ENCODE measurements at regions not wholly inside any gene's neighbourhood (a gene's known extent, or its start where the extent isn't known, plus 50 kb on each side); places are given as distances from the start of the nearest gene placed in this dataset.

DNA sequence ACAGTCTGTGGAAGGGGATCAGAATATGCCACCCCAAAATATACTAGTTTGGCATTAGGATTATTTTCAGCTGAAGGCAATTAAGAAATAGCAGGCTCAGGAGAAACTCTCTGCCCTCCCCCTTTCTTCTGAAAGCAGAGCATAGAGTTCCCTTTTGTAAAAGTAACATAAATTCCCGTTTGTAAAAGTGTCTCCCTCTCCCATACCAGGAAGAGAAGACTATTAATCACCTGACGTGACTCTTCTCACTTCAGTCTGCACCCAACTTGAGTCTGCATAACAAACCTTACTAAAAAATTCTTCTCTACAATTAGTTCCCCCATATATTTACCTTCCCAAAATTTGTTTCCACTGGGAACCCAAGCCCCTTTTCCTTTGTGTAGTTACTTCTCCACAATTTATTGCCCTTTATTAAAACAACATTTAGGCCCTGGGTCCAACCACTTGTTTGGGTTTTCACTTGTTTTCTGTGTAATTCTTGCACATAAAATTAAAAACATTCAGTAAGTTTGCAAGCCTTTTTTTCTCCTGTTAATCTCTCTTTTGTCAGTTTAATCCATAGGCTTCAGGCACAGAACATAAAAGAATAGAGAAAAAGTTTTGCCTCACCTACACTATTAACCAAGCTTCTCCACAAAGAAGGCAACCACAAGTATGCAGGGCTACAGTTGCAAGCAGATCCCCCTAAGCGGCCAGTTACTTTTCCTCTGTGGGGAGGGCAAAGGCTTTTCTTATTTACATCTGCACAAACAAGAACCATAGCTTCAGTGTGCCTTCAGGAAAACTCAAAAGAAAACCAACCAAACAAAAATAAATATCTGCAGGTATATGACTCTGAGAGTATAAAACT, 73.8 kb upstream of the EPCAM start:
- no peak for TF ChIP-seq FOXM1 (IDR thresholded peaks at IDR 0.05; ENCODE audit: borderline replicate concordance, low read depth)
- TF ChIP-seq NFIC (IDR thresholded peaks at IDR 0.05) = no peak
- no peak for TF ChIP-seq YY1 (IDR thresholded peaks at IDR 0.05; ENCODE audit: low read depth)
- TF ChIP-seq ZBTB7A (IDR thresholded peaks at IDR 0.05; ENCODE audit: low read depth) = no peak
- TF ChIP-seq, protein P1, sequence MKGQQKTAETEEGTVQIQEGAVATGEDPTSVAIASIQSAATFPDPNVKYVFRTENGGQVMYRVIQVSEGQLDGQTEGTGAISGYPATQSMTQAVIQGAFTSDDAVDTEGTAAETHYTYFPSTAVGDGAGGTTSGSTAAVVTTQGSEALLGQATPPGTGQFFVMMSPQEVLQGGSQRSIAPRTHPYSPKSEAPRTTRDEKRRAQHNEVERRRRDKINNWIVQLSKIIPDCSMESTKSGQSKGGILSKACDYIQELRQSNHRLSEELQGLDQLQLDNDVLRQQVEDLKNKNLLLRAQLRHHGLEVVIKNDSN (IDR thresholded peaks at IDR 0.05) = no peak
- no peak for TF ChIP-seq CEBPB (IDR thresholded peaks at IDR 0.05)
- no peak for TF ChIP-seq TEAD4 (IDR thresholded peaks at IDR 0.05)
- no peak for TF ChIP-seq CREB1 (IDR thresholded peaks at IDR 0.05; ENCODE audit: low read depth)
- TF ChIP-seq RAD21 (IDR thresholded peaks at IDR 0.05; ENCODE audit: low read depth) = no peak
- no peak for TF ChIP-seq EP300 (IDR thresholded peaks at IDR 0.05; ENCODE audit: borderline replicate concordance)
- TF ChIP-seq, protein P2, sequence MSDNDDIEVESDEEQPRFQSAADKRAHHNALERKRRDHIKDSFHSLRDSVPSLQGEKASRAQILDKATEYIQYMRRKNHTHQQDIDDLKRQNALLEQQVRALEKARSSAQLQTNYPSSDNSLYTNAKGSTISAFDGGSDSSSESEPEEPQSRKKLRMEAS (IDR thresholded peaks at IDR 0.05) = no peak
- TF ChIP-seq, protein P3, sequence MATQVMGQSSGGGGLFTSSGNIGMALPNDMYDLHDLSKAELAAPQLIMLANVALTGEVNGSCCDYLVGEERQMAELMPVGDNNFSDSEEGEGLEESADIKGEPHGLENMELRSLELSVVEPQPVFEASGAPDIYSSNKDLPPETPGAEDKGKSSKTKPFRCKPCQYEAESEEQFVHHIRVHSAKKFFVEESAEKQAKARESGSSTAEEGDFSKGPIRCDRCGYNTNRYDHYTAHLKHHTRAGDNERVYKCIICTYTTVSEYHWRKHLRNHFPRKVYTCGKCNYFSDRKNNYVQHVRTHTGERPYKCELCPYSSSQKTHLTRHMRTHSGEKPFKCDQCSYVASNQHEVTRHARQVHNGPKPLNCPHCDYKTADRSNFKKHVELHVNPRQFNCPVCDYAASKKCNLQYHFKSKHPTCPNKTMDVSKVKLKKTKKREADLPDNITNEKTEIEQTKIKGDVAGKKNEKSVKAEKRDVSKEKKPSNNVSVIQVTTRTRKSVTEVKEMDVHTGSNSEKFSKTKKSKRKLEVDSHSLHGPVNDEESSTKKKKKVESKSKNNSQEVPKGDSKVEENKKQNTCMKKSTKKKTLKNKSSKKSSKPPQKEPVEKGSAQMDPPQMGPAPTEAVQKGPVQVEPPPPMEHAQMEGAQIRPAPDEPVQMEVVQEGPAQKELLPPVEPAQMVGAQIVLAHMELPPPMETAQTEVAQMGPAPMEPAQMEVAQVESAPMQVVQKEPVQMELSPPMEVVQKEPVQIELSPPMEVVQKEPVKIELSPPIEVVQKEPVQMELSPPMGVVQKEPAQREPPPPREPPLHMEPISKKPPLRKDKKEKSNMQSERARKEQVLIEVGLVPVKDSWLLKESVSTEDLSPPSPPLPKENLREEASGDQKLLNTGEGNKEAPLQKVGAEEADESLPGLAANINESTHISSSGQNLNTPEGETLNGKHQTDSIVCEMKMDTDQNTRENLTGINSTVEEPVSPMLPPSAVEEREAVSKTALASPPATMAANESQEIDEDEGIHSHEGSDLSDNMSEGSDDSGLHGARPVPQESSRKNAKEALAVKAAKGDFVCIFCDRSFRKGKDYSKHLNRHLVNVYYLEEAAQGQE (IDR thresholded peaks at IDR 0.05; ENCODE audit: low read depth) = no peak
- TF ChIP-seq TAF1 (IDR thresholded peaks at IDR 0.05; ENCODE audit: low read depth) = no peak
- no peak for TF ChIP-seq TCF12 (IDR thresholded peaks at IDR 0.05; ENCODE audit: low read depth)
- TF ChIP-seq EGR1 (IDR thresholded peaks at IDR 0.05) = no peak

DNA sequence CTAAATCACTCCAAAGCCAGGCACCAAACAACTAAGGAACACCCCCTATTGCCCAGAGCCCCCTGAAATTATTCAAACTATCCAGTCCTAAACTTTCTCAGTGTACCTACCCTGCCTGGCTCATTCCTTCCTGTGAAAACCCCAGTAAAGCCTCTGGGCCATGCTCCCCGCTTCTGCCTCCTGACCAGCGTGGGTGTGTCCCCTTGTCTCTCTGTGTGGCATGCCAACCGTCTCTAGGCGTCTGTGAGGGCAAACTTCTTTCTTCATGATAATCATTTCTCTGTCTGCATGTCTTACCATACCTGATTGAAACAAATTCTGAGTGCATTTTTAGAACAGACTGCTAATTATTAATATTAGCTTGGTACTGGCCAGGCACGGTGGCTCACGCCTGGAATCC, 75.1 kb upstream of the EPCAM start:
- TF ChIP-seq, protein P3 (IDR thresholded peaks at IDR 0.05; ENCODE audit: low read depth) = no peak
- no peak for TF ChIP-seq TEAD4 (IDR thresholded peaks at IDR 0.05)
- TF ChIP-seq EP300 (IDR thresholded peaks at IDR 0.05; ENCODE audit: borderline replicate concordance) = no peak
- no peak for TF ChIP-seq ZBTB7A (IDR thresholded peaks at IDR 0.05; ENCODE audit: low read depth)
- TF ChIP-seq EGR1 (IDR thresholded peaks at IDR 0.05) = no peak
- no peak for TF ChIP-seq YY1 (IDR thresholded peaks at IDR 0.05; ENCODE audit: low read depth)
- TF ChIP-seq NFIC (IDR thresholded peaks at IDR 0.05) = no peak
- no peak for TF ChIP-seq TAF1 (IDR thresholded peaks at IDR 0.05; ENCODE audit: low read depth)
- TF ChIP-seq TCF12 (IDR thresholded peaks at IDR 0.05; ENCODE audit: low read depth) = no peak
- TF ChIP-seq CEBPB (IDR thresholded peaks at IDR 0.05) = no peak
- TF ChIP-seq RAD21 (IDR thresholded peaks at IDR 0.05; ENCODE audit: low read depth) = no peak

DNA sequence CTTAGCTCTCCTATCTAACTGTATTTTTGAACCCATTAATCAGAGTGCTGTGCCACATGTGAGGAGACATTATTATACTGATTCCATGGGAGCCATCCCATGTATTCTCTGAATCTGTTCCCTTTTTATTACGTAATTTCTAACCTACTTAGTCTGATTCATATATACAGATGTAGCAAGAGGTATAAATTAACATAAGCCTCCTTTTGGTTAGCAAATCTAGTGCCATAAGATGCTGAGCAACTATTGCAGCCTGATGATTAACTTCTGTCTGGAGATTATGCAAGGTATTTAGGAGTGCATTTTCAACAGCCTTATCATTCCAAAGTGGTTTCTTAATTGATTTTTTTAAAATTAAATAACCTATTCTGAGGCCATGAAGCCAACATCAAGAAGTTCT, 80.2 kb upstream of the EPCAM start:
- no peak for TF ChIP-seq CEBPB (IDR thresholded peaks at IDR 0.05)
- TF ChIP-seq RAD21 (IDR thresholded peaks at IDR 0.05; ENCODE audit: low read depth) = no peak
- no peak for TF ChIP-seq TEAD4 (IDR thresholded peaks at IDR 0.05)
- TF ChIP-seq EGR1 (IDR thresholded peaks at IDR 0.05) = no peak
- TF ChIP-seq, protein P1 (IDR thresholded peaks at IDR 0.05) = no peak
- TF ChIP-seq CREB1 (IDR thresholded peaks at IDR 0.05; ENCODE audit: low read depth) = no peak
- no peak for TF ChIP-seq TCF12 (IDR thresholded peaks at IDR 0.05; ENCODE audit: low read depth)
- no peak for TF ChIP-seq YY1 (IDR thresholded peaks at IDR 0.05; ENCODE audit: low read depth)
- no peak for TF ChIP-seq TAF1 (IDR thresholded peaks at IDR 0.05; ENCODE audit: low read depth)
- TF ChIP-seq, protein P3 (IDR thresholded peaks at IDR 0.05; ENCODE audit: low read depth) = no peak
- no peak for TF ChIP-seq ZBTB7A (IDR thresholded peaks at IDR 0.05; ENCODE audit: low read depth)
- TF ChIP-seq, protein P2 (IDR thresholded peaks at IDR 0.05) = no peak

DNA sequence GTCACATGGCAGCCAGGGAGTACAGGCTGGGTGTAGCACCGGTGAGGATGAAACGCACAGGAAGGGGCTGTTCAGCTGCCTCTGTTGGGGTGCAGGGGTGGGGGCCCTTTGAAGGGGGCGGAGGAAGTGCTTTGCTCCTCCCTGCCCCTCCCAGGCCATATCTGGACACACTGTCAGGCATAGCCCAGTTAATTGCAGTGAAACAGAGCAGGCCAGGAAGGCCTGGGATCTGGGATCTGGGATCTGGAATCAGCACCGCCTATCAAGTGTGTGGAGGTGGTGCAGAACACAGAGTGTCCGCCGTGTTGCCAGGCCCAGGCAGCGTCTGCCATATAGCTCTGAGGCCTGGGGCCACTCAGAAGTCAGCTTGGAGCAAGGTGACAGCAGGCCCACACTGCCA, 85.5 kb upstream of the EPCAM start:
- TF ChIP-seq, protein P2 (IDR thresholded peaks at IDR 0.05) = no peak
- TF ChIP-seq TAF1 (IDR thresholded peaks at IDR 0.05; ENCODE audit: low read depth) (no peak), EP300 (IDR thresholded peaks at IDR 0.05; ENCODE audit: borderline replicate concordance) (no peak), CREB1 (IDR thresholded peaks at IDR 0.05; ENCODE audit: low read depth) (no peak), CEBPB (IDR thresholded peaks at IDR 0.05) (no peak), TEAD4 (IDR thresholded peaks at IDR 0.05) (no peak), RAD21 (IDR thresholded peaks at IDR 0.05; ENCODE audit: low read depth) (no peak), FOXM1 (IDR thresholded peaks at IDR 0.05; ENCODE audit: borderline replicate concordance, low read depth) (no peak), ZBTB7A (IDR thresholded peaks at IDR 0.05; ENCODE audit: low read depth) (no peak), YY1 (IDR thresholded peaks at IDR 0.05; ENCODE audit: low read depth) (no peak), EGR1 (IDR thresholded peaks at IDR 0.05) (no peak), TCF12 (IDR thresholded peaks at IDR 0.05; ENCODE audit: low read depth) (no peak), NFIC (IDR thresholded peaks at IDR 0.05) (no peak)
- TF ChIP-seq, protein P3 (IDR thresholded peaks at IDR 0.05; ENCODE audit: low read depth) = no peak
- TF ChIP-seq, protein P1 (IDR thresholded peaks at IDR 0.05) = no peak

Measured in Ishikawa (cell line).